SK-N-SH (cell line): ENCODE measurements at regions not wholly inside any gene's neighbourhood (a gene's known extent, or its start where the extent isn't known, plus 50 kb on each side); places are given as distances from the start of the nearest gene placed in this dataset.

ENCODE experiments used
- CTCF ChIA-PET: fragments of 300-600, 350-600 bp; formaldehyde crosslinking; extraction: SDS; loops from one replicate; lab custom pipeline; 2021; lab: Yijun Ruan, JAX
- POLR2A ChIA-PET: fragments of 350-600 bp; sonication (Branson Sonifier 250); formaldehyde crosslinking; extraction: SDS; loops from one replicate; lab custom pipeline; 2020; ENCODE audit warnings: antibody characterized with exemption, inconsistent platforms; lab: Yijun Ruan, JAX
- DNase-seq: peaks from one replicate; pipeline ENCODE4 v3.0.0; 2012
- H2AFZ ChIP-seq: fragments of 200-600 bp; sonication (generic); 2 replicates; pipeline ENCODE4 v1.8.1; 2016; ENCODE audit warnings: antibody characterized with exemption, mild to moderate bottlenecking, low read depth
- H3F3A ChIP-seq: fragments of 200-600 bp; sonication (generic); replicated peaks from 2 replicates; pipeline ENCODE3; 2016; ENCODE audit warnings: antibody characterized with exemption, mild to moderate bottlenecking; ENCODE audit not compliant: insufficient read depth
- H3K27ac ChIP-seq, 2 experiments: fragments of 200-500 bp in 1 of 2; fragments of 200-600 bp in 1 of 2; sonication (Bioruptor generic) in 1 of 2; sonication (generic), shearing (Covaris generic) in 1 of 2; 2 replicates each; pipeline versions ENCODE4 v1.5.1 to v1.6.1; 2014 to 2016; ENCODE audit warnings: low read depth in 2 of 2, inconsistent platforms in 1 of 2, low read length in 1 of 2, mild to moderate bottlenecking in 1 of 2, mixed read lengths in 1 of 2
- H3K27me3 ChIP-seq: fragments of 200-600 bp; sonication (generic), shearing (Covaris generic); 2 replicates; pipeline ENCODE4 v1.6.1; 2016; ENCODE audit warnings: mixed run types; ENCODE audit not compliant: insufficient read depth
- H3K36me3 ChIP-seq, 2 experiments: fragments of 200-500 bp in 1 of 2; fragments of 200-600 bp in 1 of 2; sonication (Bioruptor generic) in 1 of 2; sonication (generic) in 1 of 2; replicated peaks in 1 of 2; 2 replicates each; pipeline versions ENCODE3 to v1.5.1; 2014 to 2016; ENCODE audit warnings: low read length in 1 of 2, mild to moderate bottlenecking in 1 of 2; ENCODE audit not compliant: insufficient read depth in 2 of 2, control insufficient read depth in 1 of 2
- H3K4me1 ChIP-seq, 2 experiments: fragments of 200-500 bp in 1 of 2; fragments of 200-600 bp in 1 of 2; sonication (Bioruptor generic) in 1 of 2; sonication (generic), shearing (Covaris generic) in 1 of 2; 2 replicates each; pipeline versions ENCODE4 v1.5.1 to v1.6.1; 2014 to 2016; ENCODE audit warnings: low read depth in 1 of 2, low read length in 1 of 2, mixed run types in 1 of 2; ENCODE audit not compliant: insufficient read depth in 2 of 2, control insufficient read depth in 1 of 2
- H3K4me2 ChIP-seq: fragments of 200-600 bp; sonication (generic), shearing (Covaris generic); 2 replicates; pipeline ENCODE4 v1.6.1; 2017; ENCODE audit warnings: mixed run types
- H3K4me3 ChIP-seq, 2 experiments: fragments of 200-500 bp in 1 of 2; fragments of 200-600 bp in 1 of 2; sonication (Bioruptor generic) in 1 of 2; sonication (generic), shearing (Covaris generic) in 1 of 2; 2 replicates each; pipeline versions ENCODE4 v1.5.1 to v1.8.1; 2014 to 2016; ENCODE audit warnings: low read depth in 2 of 2, inconsistent platforms in 1 of 2, low read length in 1 of 2, mild to moderate bottlenecking in 1 of 2, mixed read lengths in 1 of 2, moderate library complexity in 1 of 2
- H3K79me2 ChIP-seq: fragments of 200-600 bp; sonication (generic); 2 replicates; pipeline ENCODE4 v1.8.1; 2017; ENCODE audit warnings: mild to moderate bottlenecking; ENCODE audit not compliant: insufficient read depth
- H3K9ac ChIP-seq: fragments of 200-600 bp; sonication (generic); 2 replicates; pipeline ENCODE4 v1.6.1; 2017; ENCODE audit warnings: mixed run types
- H3K9me2 ChIP-seq: fragments of 200-600 bp; sonication (generic); 2 replicates; pipeline ENCODE4 v1.6.1; 2017; ENCODE audit warnings: mixed run types
- H3K9me3 ChIP-seq: fragments of 200-600 bp; sonication (generic); 2 replicates; pipeline ENCODE4 v1.6.1; 2017; ENCODE audit warnings: mixed run types, mild to moderate bottlenecking, moderate library complexity
- H4K20me1 ChIP-seq: fragments of 200-600 bp; sonication (generic); 2 replicates; pipeline ENCODE4 v1.6.1; 2017; ENCODE audit warnings: mild to moderate bottlenecking, mixed run types; ENCODE audit not compliant: insufficient read depth
- EZH2phosphoT487 ChIP-seq: fragments of 200-600 bp; sonication (generic); IDR thresholded peaks from 2 replicates; pipeline ENCODE4 v1.6.1; 2017; ENCODE audit warnings: low read depth, mixed run types, mild to moderate bottlenecking, antibody characterized with exemption, moderate library complexity, borderline replicate concordance
- FOSL2 ChIP-seq: IDR thresholded peaks from 2 replicates; pipeline ENCODE4 v1.4.0; 2012; ENCODE audit warnings: low read depth, mild to moderate bottlenecking, moderate library complexity, borderline replicate concordance
- FOXM1 ChIP-seq: IDR thresholded peaks from 2 replicates; pipeline ENCODE4 v1.4.0; 2012; ENCODE audit warnings: low read depth, mild to moderate bottlenecking
- NFIC ChIP-seq: IDR thresholded peaks from 2 replicates; pipeline ENCODE4 v1.4.0; 2012; ENCODE audit warnings: borderline replicate concordance
- RCOR1 ChIP-seq: fragments of 150-350 bp; IDR thresholded peaks from 2 replicates; pipeline ENCODE4 v1.6.1; 2017; ENCODE audit warnings: antibody characterized with exemption, low read length
- SIN3A ChIP-seq: IDR thresholded peaks from 2 replicates; pipeline ENCODE4 v1.6.1; 2012; ENCODE audit warnings: low read depth, mild to moderate bottlenecking, low read length, moderate library complexity, borderline replicate concordance
- SMC3 ChIP-seq: IDR thresholded peaks from 2 replicates; pipeline ENCODE4 v1.6.1; 2012; ENCODE audit warnings: low read depth, low read length, improper control_type of control experiment
- TAF1 ChIP-seq: IDR thresholded peaks from 2 replicates; pipeline ENCODE4 v1.6.1; 2012; ENCODE audit warnings: low read depth, mild to moderate bottlenecking, low read length, moderate library complexity, borderline replicate concordance
- WGBS: methylation state at CpG from one replicate; pipeline ENCODE4 v1.1.6; 2017; ENCODE audit warnings: low lambda C conversion rate; 5-methylcytosine and 5-hydroxymethylcytosine counted together
- TF ChIP-seq, protein P1 (sequence below): IDR thresholded peaks from 2 replicates; pipeline ENCODE4 v1.6.1; 2012; ENCODE audit warnings: mild to moderate bottlenecking, low read depth, low read length, moderate library complexity
- TF ChIP-seq, protein P2 (sequence below): IDR thresholded peaks from 2 replicates; pipeline ENCODE4 v1.4.0; 2012; ENCODE audit warnings: low read depth, borderline replicate concordance
- TF ChIP-seq, protein P3 (sequence below): fragments of 200-600 bp; sonication (generic); IDR thresholded peaks from 2 replicates; pipeline ENCODE4 v1.6.1; 2017; ENCODE audit warnings: antibody characterized with exemption, mild to moderate bottlenecking, moderate library complexity

DNA sequence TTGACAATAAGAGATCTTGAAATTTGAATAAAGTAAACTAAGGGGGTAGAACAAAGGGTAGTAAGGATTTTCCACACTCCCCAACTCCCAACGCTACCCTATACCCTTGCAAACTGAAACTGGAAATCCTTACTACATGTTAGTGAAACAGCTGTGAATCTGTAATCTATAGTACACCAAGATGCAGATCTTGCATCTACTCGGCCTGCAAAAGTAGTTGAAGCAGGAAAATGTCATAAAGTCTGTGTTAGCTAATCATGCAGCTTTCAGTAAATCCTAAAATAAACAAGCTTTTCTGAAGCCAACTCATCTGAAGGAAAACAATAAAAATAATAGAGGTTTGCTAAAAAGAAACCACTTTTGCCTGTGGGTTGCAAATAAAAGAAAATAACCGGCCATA, 1242.0 kb upstream of the ACO1 start (continued):
- TF ChIP-seq SIN3A (no peak), RCOR1 (no peak), FOXM1 (no peak)
- TF ChIP-seq, protein P1, sequence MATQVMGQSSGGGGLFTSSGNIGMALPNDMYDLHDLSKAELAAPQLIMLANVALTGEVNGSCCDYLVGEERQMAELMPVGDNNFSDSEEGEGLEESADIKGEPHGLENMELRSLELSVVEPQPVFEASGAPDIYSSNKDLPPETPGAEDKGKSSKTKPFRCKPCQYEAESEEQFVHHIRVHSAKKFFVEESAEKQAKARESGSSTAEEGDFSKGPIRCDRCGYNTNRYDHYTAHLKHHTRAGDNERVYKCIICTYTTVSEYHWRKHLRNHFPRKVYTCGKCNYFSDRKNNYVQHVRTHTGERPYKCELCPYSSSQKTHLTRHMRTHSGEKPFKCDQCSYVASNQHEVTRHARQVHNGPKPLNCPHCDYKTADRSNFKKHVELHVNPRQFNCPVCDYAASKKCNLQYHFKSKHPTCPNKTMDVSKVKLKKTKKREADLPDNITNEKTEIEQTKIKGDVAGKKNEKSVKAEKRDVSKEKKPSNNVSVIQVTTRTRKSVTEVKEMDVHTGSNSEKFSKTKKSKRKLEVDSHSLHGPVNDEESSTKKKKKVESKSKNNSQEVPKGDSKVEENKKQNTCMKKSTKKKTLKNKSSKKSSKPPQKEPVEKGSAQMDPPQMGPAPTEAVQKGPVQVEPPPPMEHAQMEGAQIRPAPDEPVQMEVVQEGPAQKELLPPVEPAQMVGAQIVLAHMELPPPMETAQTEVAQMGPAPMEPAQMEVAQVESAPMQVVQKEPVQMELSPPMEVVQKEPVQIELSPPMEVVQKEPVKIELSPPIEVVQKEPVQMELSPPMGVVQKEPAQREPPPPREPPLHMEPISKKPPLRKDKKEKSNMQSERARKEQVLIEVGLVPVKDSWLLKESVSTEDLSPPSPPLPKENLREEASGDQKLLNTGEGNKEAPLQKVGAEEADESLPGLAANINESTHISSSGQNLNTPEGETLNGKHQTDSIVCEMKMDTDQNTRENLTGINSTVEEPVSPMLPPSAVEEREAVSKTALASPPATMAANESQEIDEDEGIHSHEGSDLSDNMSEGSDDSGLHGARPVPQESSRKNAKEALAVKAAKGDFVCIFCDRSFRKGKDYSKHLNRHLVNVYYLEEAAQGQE, result no peak

DNA sequence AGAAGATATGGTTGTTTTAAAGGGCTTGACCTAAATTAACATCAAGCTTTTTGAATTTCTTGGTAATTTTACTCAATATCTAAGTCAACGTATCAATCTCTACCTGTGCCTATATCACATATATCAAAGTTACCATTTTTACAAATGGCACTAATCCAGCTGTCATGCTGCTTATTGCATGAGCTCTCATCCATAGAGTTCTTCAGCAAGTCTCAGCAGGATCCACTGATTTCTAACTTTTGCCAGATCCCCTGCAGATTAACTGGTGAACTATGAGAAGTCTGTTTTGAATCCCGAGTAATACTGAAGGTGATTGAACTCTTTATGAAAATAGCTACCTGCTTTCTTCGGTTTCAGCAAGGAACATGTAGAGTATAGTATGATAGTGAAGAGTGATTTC, 1239.8 kb upstream of the ACO1 start:
- Histone ChIP-seq H3K4me3 (no peak overlapping the region), H3K27me3 (no peaks in the 10 kb centered on the region), H3K27ac (no peak overlapping the region), H3K79me2 (no peaks in the 10 kb centered on the region), H3K9me2 (peaks cover 3% of the 10 kb centered on the region; the same call in 1 of the 2 replicates), H3K4me1 (no peaks in the 10 kb centered on the region; a peak in 1 of 4 replicates), H3K36me3 (no peaks in the 10 kb centered on the region), H2AFZ (no peak overlapping the region), H3K4me2 (no peak overlapping the region), H4K20me1 (no peaks in the 10 kb centered on the region), H3K9me3 (no peaks in the 10 kb centered on the region), H3F3A (no peaks in the 10 kb centered on the region), H3K9ac (no peak overlapping the region)
- POLR2A ChIA-PET, result no interaction called here
- TF ChIP-seq FOSL2 (no peak), TAF1 (no peak), EZH2phosphoT487 (no peak), SMC3 (no peak), NFIC (no peak)
- TF ChIP-seq, protein P2, sequence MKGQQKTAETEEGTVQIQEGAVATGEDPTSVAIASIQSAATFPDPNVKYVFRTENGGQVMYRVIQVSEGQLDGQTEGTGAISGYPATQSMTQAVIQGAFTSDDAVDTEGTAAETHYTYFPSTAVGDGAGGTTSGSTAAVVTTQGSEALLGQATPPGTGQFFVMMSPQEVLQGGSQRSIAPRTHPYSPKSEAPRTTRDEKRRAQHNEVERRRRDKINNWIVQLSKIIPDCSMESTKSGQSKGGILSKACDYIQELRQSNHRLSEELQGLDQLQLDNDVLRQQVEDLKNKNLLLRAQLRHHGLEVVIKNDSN, result no peak
- TF ChIP-seq, protein P3, sequence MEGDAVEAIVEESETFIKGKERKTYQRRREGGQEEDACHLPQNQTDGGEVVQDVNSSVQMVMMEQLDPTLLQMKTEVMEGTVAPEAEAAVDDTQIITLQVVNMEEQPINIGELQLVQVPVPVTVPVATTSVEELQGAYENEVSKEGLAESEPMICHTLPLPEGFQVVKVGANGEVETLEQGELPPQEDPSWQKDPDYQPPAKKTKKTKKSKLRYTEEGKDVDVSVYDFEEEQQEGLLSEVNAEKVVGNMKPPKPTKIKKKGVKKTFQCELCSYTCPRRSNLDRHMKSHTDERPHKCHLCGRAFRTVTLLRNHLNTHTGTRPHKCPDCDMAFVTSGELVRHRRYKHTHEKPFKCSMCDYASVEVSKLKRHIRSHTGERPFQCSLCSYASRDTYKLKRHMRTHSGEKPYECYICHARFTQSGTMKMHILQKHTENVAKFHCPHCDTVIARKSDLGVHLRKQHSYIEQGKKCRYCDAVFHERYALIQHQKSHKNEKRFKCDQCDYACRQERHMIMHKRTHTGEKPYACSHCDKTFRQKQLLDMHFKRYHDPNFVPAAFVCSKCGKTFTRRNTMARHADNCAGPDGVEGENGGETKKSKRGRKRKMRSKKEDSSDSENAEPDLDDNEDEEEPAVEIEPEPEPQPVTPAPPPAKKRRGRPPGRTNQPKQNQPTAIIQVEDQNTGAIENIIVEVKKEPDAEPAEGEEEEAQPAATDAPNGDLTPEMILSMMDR, result no peak
- no peak for DNase-seq
- CTCF ChIA-PET, result interaction anchor here (0.6 kb wide), 1 partner anchor 18 kb away, joined by 3 read pairs; no protein-coding TSS in a partner anchor
- 77% methylated on average over 3 of the region's 3 CpGs for WGBS
